Panc1 (cell line): ENCODE measurements at regions not wholly inside any gene's neighbourhood (a gene's known extent, or its start where the extent isn't known, plus 50 kb on each side); places are given as distances from the start of the nearest gene placed in this dataset.

Experiments
- POLR2AphosphoS5 ChIP-seq: IDR thresholded peaks from 2 replicates; pipeline ENCODE4 v1.6.1; 2012; ENCODE audit warnings: mild to moderate bottlenecking, low read depth, low read length, moderate library complexity
- SIN3A ChIP-seq: IDR thresholded peaks from 2 replicates; pipeline ENCODE4 v1.6.1; 2012; ENCODE audit warnings: low read depth, mild to moderate bottlenecking, low read length, moderate library complexity, borderline replicate concordance; ENCODE audit not compliant: insufficient read depth
- TF ChIP-seq, protein P1 (sequence below): fragments of 450-650 bp; IDR thresholded peaks from 2 replicates; pipeline ENCODE4 v1.5.1; 2017; ENCODE audit warnings: mild to moderate bottlenecking
- TF ChIP-seq, protein P2 (sequence below), 2 experiments: IDR thresholded peaks; 2 replicates each; pipeline ENCODE4 v1.6.1; 2011 to 2012; ENCODE audit warnings: low read depth in 2 of 2, control low read depth in 1 of 2, low read length in 1 of 2, mild to moderate bottlenecking in 1 of 2, moderate library complexity in 1 of 2; ENCODE audit not compliant: insufficient read depth in 1 of 2

DNA sequence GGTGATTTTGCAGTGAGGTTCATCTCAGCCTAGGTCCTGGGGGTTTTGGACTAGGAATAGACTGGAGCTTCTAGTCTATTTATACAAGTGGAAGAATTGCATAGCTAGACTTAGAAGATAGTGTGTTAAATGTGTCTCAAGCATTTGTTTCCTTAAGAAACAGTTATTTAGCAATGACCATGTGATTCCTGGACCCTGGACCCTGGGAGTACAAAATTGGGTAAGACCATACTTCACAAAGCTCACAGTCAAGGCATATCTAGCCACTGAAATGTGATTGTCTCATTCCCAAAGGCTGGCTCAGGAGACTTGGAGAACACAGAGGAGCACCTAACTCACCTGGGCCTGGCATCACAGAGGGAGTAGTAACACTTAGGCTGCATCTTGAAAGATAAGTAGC lies 754.5 kb downstream of the SATB2 start:
- TF ChIP-seq, protein P1, sequence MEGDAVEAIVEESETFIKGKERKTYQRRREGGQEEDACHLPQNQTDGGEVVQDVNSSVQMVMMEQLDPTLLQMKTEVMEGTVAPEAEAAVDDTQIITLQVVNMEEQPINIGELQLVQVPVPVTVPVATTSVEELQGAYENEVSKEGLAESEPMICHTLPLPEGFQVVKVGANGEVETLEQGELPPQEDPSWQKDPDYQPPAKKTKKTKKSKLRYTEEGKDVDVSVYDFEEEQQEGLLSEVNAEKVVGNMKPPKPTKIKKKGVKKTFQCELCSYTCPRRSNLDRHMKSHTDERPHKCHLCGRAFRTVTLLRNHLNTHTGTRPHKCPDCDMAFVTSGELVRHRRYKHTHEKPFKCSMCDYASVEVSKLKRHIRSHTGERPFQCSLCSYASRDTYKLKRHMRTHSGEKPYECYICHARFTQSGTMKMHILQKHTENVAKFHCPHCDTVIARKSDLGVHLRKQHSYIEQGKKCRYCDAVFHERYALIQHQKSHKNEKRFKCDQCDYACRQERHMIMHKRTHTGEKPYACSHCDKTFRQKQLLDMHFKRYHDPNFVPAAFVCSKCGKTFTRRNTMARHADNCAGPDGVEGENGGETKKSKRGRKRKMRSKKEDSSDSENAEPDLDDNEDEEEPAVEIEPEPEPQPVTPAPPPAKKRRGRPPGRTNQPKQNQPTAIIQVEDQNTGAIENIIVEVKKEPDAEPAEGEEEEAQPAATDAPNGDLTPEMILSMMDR: no peak
- TF ChIP-seq, protein P2, sequence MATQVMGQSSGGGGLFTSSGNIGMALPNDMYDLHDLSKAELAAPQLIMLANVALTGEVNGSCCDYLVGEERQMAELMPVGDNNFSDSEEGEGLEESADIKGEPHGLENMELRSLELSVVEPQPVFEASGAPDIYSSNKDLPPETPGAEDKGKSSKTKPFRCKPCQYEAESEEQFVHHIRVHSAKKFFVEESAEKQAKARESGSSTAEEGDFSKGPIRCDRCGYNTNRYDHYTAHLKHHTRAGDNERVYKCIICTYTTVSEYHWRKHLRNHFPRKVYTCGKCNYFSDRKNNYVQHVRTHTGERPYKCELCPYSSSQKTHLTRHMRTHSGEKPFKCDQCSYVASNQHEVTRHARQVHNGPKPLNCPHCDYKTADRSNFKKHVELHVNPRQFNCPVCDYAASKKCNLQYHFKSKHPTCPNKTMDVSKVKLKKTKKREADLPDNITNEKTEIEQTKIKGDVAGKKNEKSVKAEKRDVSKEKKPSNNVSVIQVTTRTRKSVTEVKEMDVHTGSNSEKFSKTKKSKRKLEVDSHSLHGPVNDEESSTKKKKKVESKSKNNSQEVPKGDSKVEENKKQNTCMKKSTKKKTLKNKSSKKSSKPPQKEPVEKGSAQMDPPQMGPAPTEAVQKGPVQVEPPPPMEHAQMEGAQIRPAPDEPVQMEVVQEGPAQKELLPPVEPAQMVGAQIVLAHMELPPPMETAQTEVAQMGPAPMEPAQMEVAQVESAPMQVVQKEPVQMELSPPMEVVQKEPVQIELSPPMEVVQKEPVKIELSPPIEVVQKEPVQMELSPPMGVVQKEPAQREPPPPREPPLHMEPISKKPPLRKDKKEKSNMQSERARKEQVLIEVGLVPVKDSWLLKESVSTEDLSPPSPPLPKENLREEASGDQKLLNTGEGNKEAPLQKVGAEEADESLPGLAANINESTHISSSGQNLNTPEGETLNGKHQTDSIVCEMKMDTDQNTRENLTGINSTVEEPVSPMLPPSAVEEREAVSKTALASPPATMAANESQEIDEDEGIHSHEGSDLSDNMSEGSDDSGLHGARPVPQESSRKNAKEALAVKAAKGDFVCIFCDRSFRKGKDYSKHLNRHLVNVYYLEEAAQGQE (IDR thresholded peaks at IDR 0.05; ENCODE audit: insufficient read depth in 1 of 2, low read depth in 2 of 2, low read length in 1 of 2): no peak
- no peak for TF ChIP-seq SIN3A
- no peak for TF ChIP-seq POLR2AphosphoS5
